HCT116 (cell line): ENCODE measurements at regions not wholly inside any gene's neighbourhood (a gene's known extent, or its start where the extent isn't known, plus 50 kb on each side); places are given as distances from the start of the nearest gene placed in this dataset.

Experiments used
- ATAC-seq: fragments of 200-7000 bp; cut with Tn5 transposase; 2 replicates; pipeline ENCODE4 v1.9.1; 2020; ENCODE audit warnings: mild to moderate bottlenecking, moderate library complexity
- BruUV-seq: library from RNA; stranded (reverse); fragments of 400-500 nt; replicated peaks from 2 replicates; lab custom pipeline; 2021; lab: Mats Ljungman, UMichigan
- CTCF ChIA-PET: fragments of 300-600 bp; sonication (Branson Sonifier 250); formaldehyde crosslinking; loops from one replicate; lab custom pipeline; 2021; ENCODE audit warnings: antibody characterized with exemption; lab: Charles Lee
- POLR2A ChIA-PET: fragments of 300-600, 350-600 bp; sonication (Branson Sonifier 250); formaldehyde crosslinking; loops from one replicate; lab custom pipeline; 2021; ENCODE audit warnings: antibody characterized with exemption; lab: Charles Lee
- RAD21 ChIA-PET, 2 experiments: fragments of 300-600 bp; sonication (Branson Sonifier 250); formaldehyde crosslinking; loops; one replicate each; lab custom pipeline; 2023; ENCODE audit warnings: low total read pairs in 2 of 2; ENCODE audit not compliant: uncharacterized antibody in 2 of 2, unreplicated experiment in 2 of 2, low non-redundant PET in 1 of 2; lab: Charles Lee
- DNase-seq: peaks from one replicate; pipeline ENCODE4 v3.0.0-alpha.2; 2010; ENCODE audit warnings: low read depth, low spot score
- H2AFZ ChIP-seq: fragments of 200-600 bp; shearing (Covaris generic), sonication (generic); 2 replicates; pipeline ENCODE4 v1.6.1; 2017; ENCODE audit warnings: low read depth, mixed run types, mixed read lengths, antibody characterized with exemption, low read length; ENCODE audit not compliant: poor library complexity, severe bottlenecking
- H3K27ac ChIP-seq: 2 replicates; pipeline ENCODE4 v1.5.1; 2012; ENCODE audit warnings: low read depth, low read length
- H3K27me3 ChIP-seq: fragments of 200-600 bp; sonication (generic); 2 replicates; pipeline ENCODE4 v1.6.1; 2016; ENCODE audit warnings: mixed run types, low read length, mixed read lengths; ENCODE audit not compliant: insufficient read depth
- H3K36me3 ChIP-seq, 2 experiments: fragments of 200-500 bp in 1 of 2; fragments of 200-600 bp in 1 of 2; sonication (Bioruptor generic) in 1 of 2; sonication (generic) in 1 of 2; 2 replicates each; pipeline versions ENCODE4 v1.5.1 to v1.6.1; 2014 to 2016; ENCODE audit warnings: low read length in 2 of 2, inconsistent platforms in 1 of 2, mixed read lengths in 1 of 2, mixed run types in 1 of 2; ENCODE audit not compliant: insufficient read depth in 2 of 2, control insufficient read depth in 1 of 2
- H3K4me1 ChIP-seq, 2 experiments: fragments of 200-600 bp in 1 of 2; sonication (generic) in 1 of 2; 2 replicates each; pipeline versions ENCODE4 v1.5.1 to v1.6.1; 2012 to 2017; ENCODE audit warnings: low read length in 2 of 2, inconsistent platforms in 1 of 2, mild to moderate bottlenecking in 1 of 2, mixed read lengths in 1 of 2, mixed run types in 1 of 2, moderate library complexity in 1 of 2; ENCODE audit not compliant: insufficient read depth in 2 of 2, control insufficient read depth in 1 of 2
- H3K4me2 ChIP-seq: fragments of 200-600 bp; sonication (generic); 2 replicates; pipeline ENCODE4 v1.6.1; 2017; ENCODE audit warnings: mixed run types, low read length, mixed read lengths
- H3K4me3 ChIP-seq, 2 experiments: fragments of 200-600 bp in 1 of 2; sonication (generic) in 1 of 2; replicated peaks in 1 of 2; 2 replicates each; pipeline ENCODE4 v1.5.1; 2011 to 2016; ENCODE audit warnings: low read length in 2 of 2, control low read depth in 1 of 2, low read depth in 1 of 2, mild to moderate bottlenecking in 1 of 2, mixed read lengths in 1 of 2, mixed run types in 1 of 2
- H3K79me2 ChIP-seq: fragments of 200-600 bp; sonication (generic); 2 replicates; pipeline ENCODE4 v1.6.1; 2017; ENCODE audit warnings: mild to moderate bottlenecking, mixed run types, low read length, moderate library complexity, mixed read lengths; ENCODE audit not compliant: insufficient read depth
- H3K9ac ChIP-seq: fragments of 200-600 bp; sonication (generic); 2 replicates; pipeline ENCODE4 v1.6.1; 2016; ENCODE audit warnings: low read length, mixed read lengths
- H3K9me2 ChIP-seq: fragments of 200-600 bp; sonication (generic), shearing (Covaris generic); 2 replicates; pipeline ENCODE4 v1.6.1; 2017; ENCODE audit warnings: mixed run types, mild to moderate bottlenecking, moderate library complexity; ENCODE audit not compliant: insufficient read depth
- H3K9me3 ChIP-seq, 2 experiments: fragments of 200-500 bp in 1 of 2; fragments of 200-600 bp in 1 of 2; sonication (Bioruptor generic) in 1 of 2; sonication (generic) in 1 of 2; 2 replicates each; pipeline ENCODE4 v1.6.1; 2014 to 2017; ENCODE audit warnings: low read length in 2 of 2, mixed read lengths in 2 of 2, inconsistent platforms in 1 of 2, low read depth in 1 of 2, mild to moderate bottlenecking in 1 of 2, mixed run types in 1 of 2, moderate library complexity in 1 of 2; ENCODE audit not compliant: control insufficient read depth in 1 of 2, insufficient read depth in 1 of 2
- H4K20me1 ChIP-seq: fragments of 200-600 bp; sonication (generic), shearing (Covaris generic); 2 replicates; pipeline ENCODE4 v1.6.1; 2017; ENCODE audit warnings: mixed run types, mild to moderate bottlenecking, moderate library complexity; ENCODE audit not compliant: insufficient read depth
- CBX3 ChIP-seq: IDR thresholded peaks from 2 replicates; pipeline ENCODE4 v1.6.1; 2012; ENCODE audit warnings: low read depth
- CEBPB ChIP-seq: IDR thresholded peaks from 2 replicates; pipeline ENCODE4 v1.6.1; 2012; ENCODE audit warnings: low read depth
- CTCF ChIP-seq, 3 experiments: fragments of 200-600 bp in 1 of 3; sonication (generic) in 1 of 3; IDR thresholded peaks in 2 of 3; conservative IDR thresholded peaks in 1 of 3; 2 replicates each; pipeline ENCODE4 v1.5.1; 2012 to 2017; ENCODE audit warnings: low read depth in 2 of 3, low read length in 2 of 3, antibody characterized with exemption in 1 of 3, borderline replicate concordance in 1 of 3, control low read depth in 1 of 3, mild to moderate bottlenecking in 1 of 3, mixed read lengths in 1 of 3, mixed run types in 1 of 3, moderate library complexity in 1 of 3; ENCODE audit not compliant: insufficient read depth in 1 of 3
- ELF1 ChIP-seq: IDR thresholded peaks from 2 replicates; pipeline ENCODE4 v1.6.1; 2012; ENCODE audit warnings: low read depth, borderline replicate concordance
- EZH2 ChIP-seq: fragments of 200-600 bp; sonication (generic); IDR thresholded peaks from 2 replicates; pipeline ENCODE4 v1.6.1; 2017; ENCODE audit warnings: antibody characterized with exemption, mixed run types
- MAX ChIP-seq: IDR thresholded peaks from 2 replicates; pipeline ENCODE4 v1.6.1; 2012
- RAD21 ChIP-seq: IDR thresholded peaks from 2 replicates; pipeline ENCODE4 v1.6.1; 2012; ENCODE audit warnings: low read depth, mild to moderate bottlenecking
- SIN3A ChIP-seq: IDR thresholded peaks from 2 replicates; pipeline ENCODE4 v1.6.1; 2012; ENCODE audit warnings: low read depth
- TCF7L2 ChIP-seq: IDR thresholded peaks from 2 replicates; pipeline ENCODE4 v1.7.0; 2011; ENCODE audit warnings: borderline replicate concordance, inconsistent platforms; ENCODE audit not compliant: insufficient read depth, insufficient read length; ENCODE audit errors: extremely low read depth
- intact Hi-C: fragments of 100-400 bp; cut with micrococcal nuclease; formaldehyde crosslinking; loops from 2 replicates; pipeline ENCODE4 v1.10.0; 2022

- ChIA-PET CTCF (no interaction called here), POLR2A (no interaction called here), RAD21 (no interaction called here)
- DNase-seq, result no peak
- peaks cover 0 to 13% of the 10 kb centered on the region in 2 experiments; a peak in 1 of 4 replicates for H3K4me1 ChIP-seq
- intact Hi-C loops, result no loop called here
- H3K79me2 ChIP-seq, result no peaks in the 10 kb centered on the region
- no peak overlapping the region for H3K27ac ChIP-seq
- H2AFZ ChIP-seq, result no peak overlapping the region
- no peak for ATAC-seq
- no peaks in the 10 kb centered on the region for H3K9me2 ChIP-seq
- H3K27me3 ChIP-seq, result no peaks in the 10 kb centered on the region
- no peak overlapping the region for H3K4me2 ChIP-seq
- no peaks in the 10 kb centered on the region for H3K36me3 ChIP-seq
- no peak overlapping the region for H3K4me3 ChIP-seq
- H4K20me1 ChIP-seq, result no peaks in the 10 kb centered on the region
- H3K9ac ChIP-seq, result no peak overlapping the region
- no peaks in the 10 kb centered on the region for H3K9me3 ChIP-seq
- no TSS peak for BruUV-seq
- TF ChIP-seq SIN3A (no peak), CBX3 (no peak), ELF1 (no peak), EZH2 (no peak), RAD21 (no peak), TCF7L2 (no peak), CTCF (IDR thresholded peaks at IDR 0.05 in 2 of 3, conservative IDR thresholded peaks at IDR 0.05 in 1 of 3; ENCODE audit: borderline replicate concordance in 1 of 3, insufficient read depth in 1 of 3, low read depth in 2 of 3, low read length in 2 of 3) (no peak), CEBPB (no peak), MAX (no peak)
- TF ChIP-seq, all 23 proteins: peak for 0
Observed at GRCh38 chr3:14253707-14254382, 75.2 kb downstream of the LSM3 start.
